GM18873 (cell line): ENCODE measurements at regions not wholly inside any gene's neighbourhood (a gene's known extent, or its start where the extent isn't known, plus 50 kb on each side); places are given as distances from the start of the nearest gene placed in this dataset.
"Not testable (repeated sequence)": the region's sequence is repeated elsewhere in the genome, so short reads cannot be mapped to it uniquely, and the experiment has no call there.

ENCODE experiments used
- ATAC-seq: cut with Tn5 transposase; IDR thresholded peaks from one replicate; pipeline ENCODE4 v1.9.1; 2021; ENCODE audit warnings: mild to moderate bottlenecking, moderate library complexity, moderate number of reproducible peaks; ENCODE audit not compliant: unreplicated experiment, low FRiP score

GRCh38 chrX:9370893-9371292, 94.0 kb upstream of the TBL1X start:
- ATAC-seq: no peak

GRCh38 chrX:9372866-9373265, 92.0 kb upstream of the TBL1X start:
- no peak for ATAC-seq

- ATAC-seq: no peak
Measured at GRCh38 chrX:9373789-9374188, 91.1 kb upstream of the TBL1X start.

GRCh38 chrX:9374555-9374954, 90.3 kb upstream of the TBL1X start:
- no peak for ATAC-seq

GRCh38 chrX:9376111-9376510, 88.7 kb upstream of the TBL1X start:
- ATAC-seq: no peak

GRCh38 chrX:9377216-9377615, 87.6 kb upstream of the TBL1X start:
- not testable (repeated sequence) for ATAC-seq

GRCh38 chrX:9378980-9379696, 85.7 kb upstream of the TBL1X start:
- ATAC-seq: no peak

GRCh38 chrX:9379697-9380551, 84.9 kb upstream of the TBL1X start:
- no peak for ATAC-seq

- no peak for ATAC-seq
Measured at GRCh38 chrX:9383655-9384054, 81.2 kb upstream of the TBL1X start.

GRCh38 chrX:9388450-9388849, 76.4 kb upstream of the TBL1X start:
- no peak for ATAC-seq

- no peak for ATAC-seq
Measured at GRCh38 chrX:9390121-9390520, 74.7 kb upstream of the TBL1X start.

GRCh38 chrX:9390693-9391368, 74.0 kb upstream of the TBL1X start:
- no peak for ATAC-seq

GRCh38 chrX:9392445-9392844, 72.4 kb upstream of the TBL1X start:
- no peak for ATAC-seq

- ATAC-seq: no peak
Measured at GRCh38 chrX:9393571-9393970, 71.3 kb upstream of the TBL1X start.

GRCh38 chrX:9394212-9394611, 70.6 kb upstream of the TBL1X start:
- no peak for ATAC-seq

- ATAC-seq: no peak
Measured at GRCh38 chrX:9396930-9397329, 67.9 kb upstream of the TBL1X start.

GRCh38 chrX:9401051-9401450, 63.8 kb upstream of the TBL1X start:
- no peak for ATAC-seq

- no peak for ATAC-seq
Measured at GRCh38 chrX:9403374-9403773, 61.5 kb upstream of the TBL1X start.

GRCh38 chrX:9405635-9406034, 59.2 kb upstream of the TBL1X start:
- ATAC-seq: not testable (repeated sequence)

GRCh38 chrX:9410889-9411288, 54.0 kb upstream of the TBL1X start:
- ATAC-seq: not testable (repeated sequence)

- ATAC-seq: not testable (repeated sequence)
Measured at GRCh38 chrX:9411682-9412081, 53.2 kb upstream of the TBL1X start.
